Esophagus squamous epithelium (tissue), 5 donors: ENCODE measurements at regions not wholly inside any gene's neighbourhood (a gene's known extent, or its start where the extent isn't known, plus 50 kb on each side); places are given as distances from the start of the nearest gene placed in this dataset.

Source experiments
- DNase-seq: peaks from one replicate; lab custom pipeline; 2025; lab: John Stamatoyannopoulos, UW
- H3K27ac ChIP-seq, 4 donors: fragments of 200-600 bp; sonication (generic); one replicate each; pipeline ENCODE4 v1.5.1; 2016 to 2019; ENCODE audit warnings: mild to moderate bottlenecking in 1 of 4
- H3K27me3 ChIP-seq, 4 donors: fragments of 200-600 bp; sonication (generic); 1 replicate in 3 of 4; 2 replicates in 1 of 4; pipeline versions ENCODE4 v1.5.1 to v1.6.0; 2017 to 2021; ENCODE audit warnings: antibody characterized with exemption in 1 of 4
- H3K36me3 ChIP-seq, 3 donors: fragments of 200-600 bp; sonication (generic); one replicate each; pipeline ENCODE4 v1.5.1; 2016 to 2019
- H3K4me1 ChIP-seq, 3 donors: fragments of 200-600 bp; sonication (generic); one replicate each; pipeline ENCODE4 v1.5.1; 2017 to 2019
- H3K4me3 ChIP-seq, 4 donors: fragments of 200-600 bp; sonication (generic); 1 replicate in 3 of 4; 2 replicates in 1 of 4; pipeline ENCODE4 v1.5.1; 2016 to 2019; ENCODE audit warnings: mild to moderate bottlenecking in 2 of 4, moderate library complexity in 1 of 4
- H3K9me3 ChIP-seq, 3 donors: fragments of 200-600 bp; sonication (generic); one replicate each; pipeline ENCODE4 v1.5.1; 2016 to 2019
- CTCF ChIP-seq, 6 experiments: fragments of 450-650 bp in 4 of 6; fragments of 200-600 bp in 2 of 6; sonication (generic) in 2 of 6; IDR thresholded peaks; one replicate each; pipeline ENCODE4 v1.5.1; 2016 to 2019; ENCODE audit warnings: antibody characterized with exemption in 6 of 6, mild to moderate bottlenecking in 4 of 6, moderate library complexity in 4 of 6
- POLR2A ChIP-seq, 4 donors: fragments of 450-650 bp; IDR thresholded peaks; one replicate each; pipeline ENCODE4 v1.6.1; 2017; ENCODE audit warnings: antibody characterized with exemption in 4 of 4, mild to moderate bottlenecking in 4 of 4, moderate library complexity in 3 of 4
- WGBS, 2 donors: methylation state at CpG; one replicate each; pipeline ENCODE4 v1.1.5; 2018; 5-methylcytosine and 5-hydroxymethylcytosine counted together
- intact Hi-C: fragments of 100-400 bp; cut with DNase I; formaldehyde crosslinking; loops from one replicate; pipeline ENCODE4 v1.15.0; 2022
- donor health status: DM: yes; HTN: yes; CAD: no.

GRCh38 chr2:56127010-56127409 lies 56.8 kb upstream of the CCDC85A start:
- Histone ChIP-seq H3K4me3 (no peak overlapping the region), H3K36me3 (no peaks in the 10 kb centered on the region), H3K27ac (no peak overlapping the region), H3K9me3 (no peaks in the 10 kb centered on the region), H3K4me1 (no peaks in the 10 kb centered on the region), H3K27me3 (no peaks in the 10 kb centered on the region)
- DNase-seq: no peak
- whole genome bisulfite sequencing, 2 donors: 45 to 76% methylated on average over 1 of the region's 1 CpG
- intact Hi-C loops: loop anchor here (10.0 kb wide), 1 partner anchor 412 kb away; no protein-coding TSS in a partner anchor
- no peak for TF ChIP-seq CTCF (IDR thresholded peaks at IDR 0.05)
- TF ChIP-seq POLR2A (IDR thresholded peaks at IDR 0.05): no peak

- DNase-seq: no peak
- no peak for TF ChIP-seq POLR2A (IDR thresholded peaks at IDR 0.05)
- TF ChIP-seq CTCF (IDR thresholded peaks at IDR 0.05): no peak
- no peaks in the 10 kb centered on the region for H3K27me3 ChIP-seq
- no peaks in the 10 kb centered on the region for H3K4me1 ChIP-seq
- H3K9me3 ChIP-seq: no peaks in the 10 kb centered on the region
- WGBS, 2 donors: 35 to 39% methylated on average over 6 of the region's 6 CpGs
- H3K4me3 ChIP-seq: no peak overlapping the region
- no peak overlapping the region for H3K27ac ChIP-seq
- no peaks in the 10 kb centered on the region for H3K36me3 ChIP-seq
- intact Hi-C loops: loop anchor here (10.0 kb wide), 1 partner anchor 413 kb away; no protein-coding TSS in a partner anchor
Measured at GRCh38 chr2:56127463-56128152, 56.2 kb upstream of the CCDC85A start.

GRCh38 chr2:56128235-56128634 lies 55.6 kb upstream of the CCDC85A start:
- intact Hi-C loops: loop anchor here (10.0 kb wide), 1 partner anchor 413 kb away; no protein-coding TSS in a partner anchor
- Histone ChIP-seq H3K9me3 (no peaks in the 10 kb centered on the region), H3K4me1 (no peaks in the 10 kb centered on the region), H3K27me3 (no peaks in the 10 kb centered on the region), H3K4me3 (no peak overlapping the region), H3K27ac (no peak overlapping the region), H3K36me3 (no peaks in the 10 kb centered on the region)
- 61 to 77% methylated on average over 3 of the region's 3 CpGs for WGBS, 2 donors
- DNase-seq: no peak
- TF ChIP-seq CTCF (IDR thresholded peaks at IDR 0.05) (no peak), POLR2A (IDR thresholded peaks at IDR 0.05) (no peak)

GRCh38 chr2:56130463-56131070 lies 53.2 kb upstream of the CCDC85A start:
- no peak overlapping the region for H3K27ac ChIP-seq
- peak in 5 of 6 experiments; percentile 30 to 58 (median 40) for TF ChIP-seq CTCF (IDR thresholded peaks at IDR 0.05)
- TF ChIP-seq POLR2A (IDR thresholded peaks at IDR 0.05): no peak
- no peak overlapping the region for H3K4me3 ChIP-seq
- no peaks in the 10 kb centered on the region for H3K9me3 ChIP-seq
- H3K27me3 ChIP-seq: no peaks in the 10 kb centered on the region
- H3K4me1 ChIP-seq: no peaks in the 10 kb centered on the region
- 47 to 59% methylated on average over 5 of the region's 5 CpGs for WGBS, 2 donors
- intact Hi-C loops: no loop called here
- no peaks in the 10 kb centered on the region for H3K36me3 ChIP-seq
- DNase-seq: no peak

GRCh38 chr2:56132138-56132537 lies 51.7 kb upstream of the CCDC85A start:
- Histone ChIP-seq H3K36me3 (no peaks in the 10 kb centered on the region), H3K27me3 (no peaks in the 10 kb centered on the region), H3K27ac (no peak overlapping the region), H3K4me1 (no peaks in the 10 kb centered on the region), H3K9me3 (no peaks in the 10 kb centered on the region), H3K4me3 (no peak overlapping the region)
- 0% methylated on average over 1 of the region's 1 CpG for WGBS, 2 donors
- DNase-seq: no peak
- intact Hi-C loops: no loop called here
- TF ChIP-seq POLR2A (IDR thresholded peaks at IDR 0.05): no peak
- peak in 5 of 6 experiments; percentile 4 to 52 (median 24) for TF ChIP-seq CTCF (IDR thresholded peaks at IDR 0.05)
